ENCODE measurements at regions not wholly inside any gene's neighbourhood (a gene's known extent, or its start where the extent isn't known, plus 50 kb on each side); places are given as distances from the start of the nearest gene placed in this dataset.
A peak's percentile ranks its signal among the peaks of the same experiment; 100 is the strongest.

DNA sequence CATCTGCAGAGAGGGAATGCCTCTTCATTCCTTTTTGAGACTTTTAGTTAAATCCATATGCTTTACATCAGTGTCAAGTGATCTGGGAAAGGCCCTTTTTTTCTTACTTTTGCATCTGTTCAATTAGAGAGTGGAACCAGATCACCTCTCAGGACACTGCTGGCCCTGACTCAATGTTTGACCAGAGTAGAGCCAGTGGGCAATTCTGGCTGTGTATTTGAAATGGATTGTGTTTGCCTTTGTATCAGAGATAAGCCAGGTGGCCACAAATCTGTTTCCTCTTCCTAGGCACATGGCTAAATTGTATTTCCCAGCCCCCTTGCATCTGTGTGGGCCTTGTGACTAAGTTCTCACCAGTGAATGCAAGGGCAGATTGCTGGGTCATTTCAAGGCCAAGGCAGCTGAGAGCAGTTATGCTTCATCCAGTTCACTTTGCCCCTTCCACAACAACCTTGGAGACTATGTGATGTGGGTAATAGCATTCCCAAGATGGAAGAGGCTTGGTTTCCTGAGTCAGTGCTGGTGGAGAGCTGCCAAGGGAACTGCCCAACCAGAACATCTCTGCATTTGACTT lies 75.6 kb upstream of the CACNA2D3 start:
- no peaks in the 10 kb centered on the region for H3K27me3 ChIP-seq
- H3K9me3 ChIP-seq, result no peaks in the 10 kb centered on the region
- TF ChIP-seq, protein P1, sequence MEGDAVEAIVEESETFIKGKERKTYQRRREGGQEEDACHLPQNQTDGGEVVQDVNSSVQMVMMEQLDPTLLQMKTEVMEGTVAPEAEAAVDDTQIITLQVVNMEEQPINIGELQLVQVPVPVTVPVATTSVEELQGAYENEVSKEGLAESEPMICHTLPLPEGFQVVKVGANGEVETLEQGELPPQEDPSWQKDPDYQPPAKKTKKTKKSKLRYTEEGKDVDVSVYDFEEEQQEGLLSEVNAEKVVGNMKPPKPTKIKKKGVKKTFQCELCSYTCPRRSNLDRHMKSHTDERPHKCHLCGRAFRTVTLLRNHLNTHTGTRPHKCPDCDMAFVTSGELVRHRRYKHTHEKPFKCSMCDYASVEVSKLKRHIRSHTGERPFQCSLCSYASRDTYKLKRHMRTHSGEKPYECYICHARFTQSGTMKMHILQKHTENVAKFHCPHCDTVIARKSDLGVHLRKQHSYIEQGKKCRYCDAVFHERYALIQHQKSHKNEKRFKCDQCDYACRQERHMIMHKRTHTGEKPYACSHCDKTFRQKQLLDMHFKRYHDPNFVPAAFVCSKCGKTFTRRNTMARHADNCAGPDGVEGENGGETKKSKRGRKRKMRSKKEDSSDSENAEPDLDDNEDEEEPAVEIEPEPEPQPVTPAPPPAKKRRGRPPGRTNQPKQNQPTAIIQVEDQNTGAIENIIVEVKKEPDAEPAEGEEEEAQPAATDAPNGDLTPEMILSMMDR (IDR thresholded peaks at IDR 0.05; ENCODE audit: low read depth, low read length), result no peak
- DNase-seq, result peak; percentile 51
- peaks cover 6% of the 10 kb centered on the region; the same call in 1 of the 2 replicates for H3K4me1 ChIP-seq
- H3K36me3 ChIP-seq, result no peaks in the 10 kb centered on the region
- no peak overlapping the region for H3K4me3 ChIP-seq (ENCODE audit: low read depth, low read length)

DNA sequence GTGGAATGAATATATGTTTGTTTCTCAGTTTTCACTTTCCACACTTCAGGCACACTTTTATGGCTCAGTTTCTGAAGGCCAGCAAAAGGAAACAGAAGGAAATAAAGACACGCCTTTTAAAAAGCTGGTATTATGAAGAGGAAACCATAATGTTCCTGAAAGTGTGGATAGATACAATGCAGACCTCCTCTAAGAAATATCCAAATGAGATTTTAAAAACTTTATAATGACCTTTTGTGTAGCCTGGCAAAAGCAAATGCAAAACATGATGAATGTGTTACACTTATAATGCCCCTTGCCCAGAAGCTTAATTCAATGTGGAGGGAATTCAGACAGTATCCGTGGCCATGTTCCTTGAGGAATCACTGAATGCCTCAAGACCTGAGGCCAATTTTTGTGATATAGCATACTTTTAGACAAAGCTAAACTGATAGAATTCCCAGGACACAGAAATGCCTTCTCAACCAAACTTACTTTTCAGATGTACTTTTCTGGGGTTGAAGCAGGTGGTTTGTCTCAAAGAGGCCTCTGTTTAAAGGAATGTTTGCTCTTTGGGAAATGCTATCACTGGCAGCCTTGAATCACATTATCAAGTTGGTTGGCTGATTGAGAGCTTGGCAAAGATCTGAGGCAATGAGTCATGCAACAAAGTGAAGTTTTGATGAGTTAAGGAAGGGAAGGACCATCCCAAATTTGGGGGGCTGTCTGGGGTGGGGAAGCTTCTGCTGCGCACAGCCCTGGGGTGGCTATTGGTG lies 77.1 kb upstream of the CACNA2D3 start:
- H3K9me3 ChIP-seq, result no peaks in the 10 kb centered on the region
- H3K4me3 ChIP-seq (ENCODE audit: low read depth, low read length), result no peak overlapping the region
- TF ChIP-seq, protein P1 (IDR thresholded peaks at IDR 0.05; ENCODE audit: low read depth, low read length), result no peak
- H3K27me3 ChIP-seq, result no peaks in the 10 kb centered on the region
- peaks cover 6% of the 10 kb centered on the region; the same call in 1 of the 2 replicates for H3K4me1 ChIP-seq
- DNase-seq, result no peak
- no peaks in the 10 kb centered on the region for H3K36me3 ChIP-seq

DNA sequence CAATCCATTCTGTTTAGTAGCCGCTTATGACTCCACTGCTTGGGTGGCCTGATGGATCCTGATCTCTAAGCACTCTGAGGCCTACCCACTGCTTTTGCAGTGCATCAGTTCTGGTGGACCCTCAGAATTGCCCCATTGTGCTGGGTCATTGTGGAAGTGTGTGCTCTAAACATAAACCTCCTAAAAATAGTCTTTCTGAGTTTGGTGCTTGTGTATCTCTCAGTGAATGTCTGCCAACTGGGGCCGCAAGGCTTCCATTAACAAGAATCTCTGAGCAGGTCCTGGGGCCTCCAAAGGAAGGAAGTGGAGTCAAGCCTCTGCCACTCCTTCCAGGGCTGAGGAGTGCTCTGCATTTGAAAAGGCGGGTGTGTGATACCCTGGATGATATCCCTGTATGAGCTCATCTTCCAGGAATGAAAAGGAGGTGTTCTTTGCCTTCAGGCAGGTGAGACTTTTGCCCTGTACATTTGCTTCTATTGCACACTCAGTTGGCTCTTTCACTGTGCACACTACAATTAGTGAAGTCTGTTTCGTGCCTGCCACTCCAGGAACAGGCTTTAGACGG lies 80.0 kb upstream of the CACNA2D3 start:
- DNase-seq, result no peak
- no peaks in the 10 kb centered on the region for H3K9me3 ChIP-seq
- H3K27me3 ChIP-seq, result no peaks in the 10 kb centered on the region
- peaks cover 5% of the 10 kb centered on the region; the same call in 1 of the 2 replicates for H3K4me1 ChIP-seq
- H3K36me3 ChIP-seq, result no peaks in the 10 kb centered on the region
- TF ChIP-seq, protein P1 (IDR thresholded peaks at IDR 0.05; ENCODE audit: low read depth, low read length), result no peak
- no peak overlapping the region for H3K4me3 ChIP-seq (ENCODE audit: low read depth, low read length)

DNA sequence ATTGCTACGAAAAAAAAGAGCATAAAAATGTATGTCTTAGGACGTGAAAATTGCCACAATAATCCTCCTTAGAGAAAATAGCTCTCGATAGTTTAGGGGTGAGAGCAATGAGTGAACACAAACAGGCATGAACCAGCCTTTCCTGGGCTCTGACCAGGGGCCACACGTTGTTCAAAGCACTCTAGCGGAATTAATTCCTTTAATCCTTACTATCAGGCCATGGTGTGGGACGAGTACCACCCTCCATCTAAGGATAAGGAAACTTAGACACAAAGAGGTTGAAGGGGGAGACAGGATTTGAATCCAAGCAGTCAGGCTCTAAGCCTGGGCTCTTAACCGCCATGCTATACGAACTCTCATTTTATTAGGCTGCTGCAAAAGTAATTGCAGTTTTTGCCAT lies 81.9 kb upstream of the CACNA2D3 start:
- DNase-seq, result no peak
- TF ChIP-seq, protein P1 (IDR thresholded peaks at IDR 0.05; ENCODE audit: low read depth, low read length), result no peak
- Histone ChIP-seq H3K36me3 (no peaks in the 10 kb centered on the region), H3K9me3 (no peaks in the 10 kb centered on the region), H3K27me3 (no peaks in the 10 kb centered on the region), H3K4me3 (ENCODE audit: low read depth, low read length) (no peak overlapping the region), H3K4me1 (no peaks in the 10 kb centered on the region)

DNA sequence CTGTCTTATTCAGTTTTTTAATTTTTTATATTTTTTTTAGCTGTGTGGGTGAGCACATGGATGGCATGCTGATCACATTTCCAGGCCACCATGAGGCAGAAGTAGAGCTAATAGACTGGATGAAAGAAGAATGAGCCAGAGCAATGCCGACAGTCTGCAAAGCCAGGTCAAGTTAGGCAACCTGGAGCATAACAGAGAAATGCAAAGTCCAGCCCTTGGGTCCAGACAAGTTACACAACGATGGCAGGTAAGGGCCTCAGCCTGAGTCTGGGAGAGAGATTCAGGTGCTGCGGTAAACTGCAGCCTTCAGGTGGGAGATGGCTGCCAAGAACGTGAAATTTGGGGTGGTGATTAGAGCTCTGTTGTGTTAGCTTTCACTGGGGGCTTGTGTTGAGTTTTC lies 84.0 kb upstream of the CACNA2D3 start:
- H3K9me3 ChIP-seq, result no peaks in the 10 kb centered on the region
- TF ChIP-seq, protein P1 (IDR thresholded peaks at IDR 0.05; ENCODE audit: low read depth, low read length), result no peak
- no peaks in the 10 kb centered on the region for H3K4me1 ChIP-seq
- H3K4me3 ChIP-seq (ENCODE audit: low read depth, low read length), result no peak overlapping the region
- no peaks in the 10 kb centered on the region for H3K27me3 ChIP-seq
- H3K36me3 ChIP-seq, result no peaks in the 10 kb centered on the region
- DNase-seq, result no peak

DNA sequence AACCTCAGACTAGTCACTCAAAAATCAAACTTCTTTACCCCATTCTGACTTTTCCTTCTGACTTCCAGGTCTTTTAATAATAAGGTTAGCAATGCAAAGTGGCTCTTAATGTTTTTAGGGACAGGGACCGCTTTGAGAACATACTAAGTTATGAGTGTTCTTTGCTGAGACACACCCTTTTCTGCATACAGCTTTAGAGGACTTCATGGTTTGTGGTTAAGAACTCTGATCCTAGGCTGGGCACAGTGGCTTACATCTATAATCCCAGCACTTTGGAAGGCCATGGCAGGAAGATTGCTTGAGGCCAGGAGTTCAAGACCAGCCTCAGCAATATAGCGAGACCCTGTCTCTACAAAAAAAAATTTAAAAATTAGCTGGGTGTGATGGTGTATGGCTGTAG lies 85.8 kb upstream of the CACNA2D3 start:
- H3K4me1 ChIP-seq, result no peaks in the 10 kb centered on the region
- no peaks in the 10 kb centered on the region for H3K27me3 ChIP-seq
- no peak for DNase-seq
- TF ChIP-seq, protein P1 (IDR thresholded peaks at IDR 0.05; ENCODE audit: low read depth, low read length), result no peak
- H3K4me3 ChIP-seq (ENCODE audit: low read depth, low read length), result no peak overlapping the region
- no peaks in the 10 kb centered on the region for H3K36me3 ChIP-seq
- H3K9me3 ChIP-seq, result no peaks in the 10 kb centered on the region

Measured in BE2C (cell line).